ENCODE measurements at regions not wholly inside any gene's neighbourhood (a gene's known extent, or its start where the extent isn't known, plus 50 kb on each side); places are given as distances from the start of the nearest gene placed in this dataset.
"Not testable (repeated sequence)": the region's sequence is repeated elsewhere in the genome, so short reads cannot be mapped to it uniquely, and the experiment has no call there.

GRCh38 chr2:194327196-194327888, 1329.7 kb upstream of the SLC39A10 start:
- Histone ChIP-seq H3K9me3 (ENCODE audit: control insufficient read depth in 2 of 2, low read length in 2 of 2) (no peaks in the 10 kb centered on the region), H3K36me3 (ENCODE audit: control insufficient read depth in 2 of 2, insufficient read depth in 2 of 2, low read length in 2 of 2) (no peaks in the 10 kb centered on the region), H3K27me3 (ENCODE audit: control insufficient read depth in 1 of 2, insufficient read depth in 2 of 2, low read length in 2 of 2) (no peaks in the 10 kb centered on the region), H3K9ac (ENCODE audit: low read length in 2 of 2) (no peak overlapping the region), H3K27ac (ENCODE audit: low read length) (no peak overlapping the region), H3K4me3 (ENCODE audit: low read length in 2 of 2) (no peak overlapping the region), H3K4me1 (ENCODE audit: control insufficient read depth, insufficient read depth, low read length) (no peaks in the 10 kb centered on the region)

GRCh38 chr2:194323740-194324139, 1333.3 kb upstream of the SLC39A10 start:
- H3K27me3 ChIP-seq (ENCODE audit: control insufficient read depth in 1 of 2, insufficient read depth in 2 of 2, low read length in 2 of 2): no peaks in the 10 kb centered on the region
- H3K27ac ChIP-seq (ENCODE audit: low read length): no peak overlapping the region
- no peaks in the 10 kb centered on the region for H3K4me1 ChIP-seq (ENCODE audit: control insufficient read depth, insufficient read depth, low read length)
- no peak overlapping the region for H3K9ac ChIP-seq (ENCODE audit: low read length in 2 of 2)
- no peaks in the 10 kb centered on the region for H3K36me3 ChIP-seq (ENCODE audit: control insufficient read depth in 2 of 2, insufficient read depth in 2 of 2, low read length in 2 of 2)
- H3K9me3 ChIP-seq (ENCODE audit: control insufficient read depth in 2 of 2, low read length in 2 of 2): no peaks in the 10 kb centered on the region
- no peak overlapping the region for H3K4me3 ChIP-seq (ENCODE audit: low read length in 2 of 2)

GRCh38 chr2:194320520-194320919, 1336.5 kb upstream of the SLC39A10 start:
- H3K27ac ChIP-seq (ENCODE audit: low read length): no peak overlapping the region
- H3K9me3 ChIP-seq (ENCODE audit: control insufficient read depth in 2 of 2, low read length in 2 of 2): no peaks in the 10 kb centered on the region
- no peaks in the 10 kb centered on the region for H3K4me1 ChIP-seq (ENCODE audit: control insufficient read depth, insufficient read depth, low read length)
- H3K4me3 ChIP-seq (ENCODE audit: low read length in 2 of 2): no peak overlapping the region
- H3K36me3 ChIP-seq (ENCODE audit: control insufficient read depth in 2 of 2, insufficient read depth in 2 of 2, low read length in 2 of 2): no peaks in the 10 kb centered on the region
- no peak overlapping the region for H3K9ac ChIP-seq (ENCODE audit: low read length in 2 of 2)
- no peaks in the 10 kb centered on the region for H3K27me3 ChIP-seq (ENCODE audit: control insufficient read depth in 1 of 2, insufficient read depth in 2 of 2, low read length in 2 of 2)

GRCh38 chr2:194319222-194319992, 1337.6 kb upstream of the SLC39A10 start:
- Histone ChIP-seq H3K27me3 (ENCODE audit: control insufficient read depth in 1 of 2, insufficient read depth in 2 of 2, low read length in 2 of 2) (no peaks in the 10 kb centered on the region), H3K27ac (ENCODE audit: low read length) (no peak overlapping the region), H3K4me3 (ENCODE audit: low read length in 2 of 2) (no peak overlapping the region), H3K4me1 (ENCODE audit: control insufficient read depth, insufficient read depth, low read length) (no peaks in the 10 kb centered on the region), H3K36me3 (ENCODE audit: control insufficient read depth in 2 of 2, insufficient read depth in 2 of 2, low read length in 2 of 2) (no peaks in the 10 kb centered on the region), H3K9me3 (ENCODE audit: control insufficient read depth in 2 of 2, low read length in 2 of 2) (no peaks in the 10 kb centered on the region), H3K9ac (ENCODE audit: low read length in 2 of 2) (no peak overlapping the region)

GRCh38 chr2:194314042-194314441, 1343.0 kb upstream of the SLC39A10 start:
- no peak overlapping the region for H3K4me3 ChIP-seq (ENCODE audit: low read length in 2 of 2)
- no peaks in the 10 kb centered on the region for H3K9me3 ChIP-seq (ENCODE audit: control insufficient read depth in 2 of 2, low read length in 2 of 2)
- no peak overlapping the region for H3K27ac ChIP-seq (ENCODE audit: low read length)

GRCh38 chr2:194304191-194304590, 1352.8 kb upstream of the SLC39A10 start:
- Histone ChIP-seq H3K27me3 (ENCODE audit: control insufficient read depth in 1 of 2, insufficient read depth in 2 of 2, low read length in 2 of 2) (no peaks in the 10 kb centered on the region), H3K4me3 (ENCODE audit: low read length in 2 of 2) (no peak overlapping the region), H3K27ac (ENCODE audit: low read length) (no peak overlapping the region), H3K9me3 (ENCODE audit: control insufficient read depth in 2 of 2, low read length in 2 of 2) (no peaks in the 10 kb centered on the region), H3K36me3 (ENCODE audit: control insufficient read depth in 2 of 2, insufficient read depth in 2 of 2, low read length in 2 of 2) (no peaks in the 10 kb centered on the region), H3K9ac (ENCODE audit: low read length in 2 of 2) (no peak overlapping the region), H3K4me1 (ENCODE audit: control insufficient read depth, insufficient read depth, low read length) (no peaks in the 10 kb centered on the region)

More at GRCh38 chr2:194314042-194314441, 1343.0 kb upstream of the SLC39A10 start:
- no peak overlapping the region for H3K9ac ChIP-seq (ENCODE audit: low read length in 2 of 2)
- no peaks in the 10 kb centered on the region for H3K4me1 ChIP-seq (ENCODE audit: control insufficient read depth, insufficient read depth, low read length)
- no peaks in the 10 kb centered on the region for H3K27me3 ChIP-seq (ENCODE audit: control insufficient read depth in 1 of 2, insufficient read depth in 2 of 2, low read length in 2 of 2)
- no peaks in the 10 kb centered on the region for H3K36me3 ChIP-seq (ENCODE audit: control insufficient read depth in 2 of 2, insufficient read depth in 2 of 2, low read length in 2 of 2)

- Histone ChIP-seq H3K9ac (ENCODE audit: low read length in 2 of 2) (no peak overlapping the region), H3K9me3 (ENCODE audit: control insufficient read depth in 2 of 2, low read length in 2 of 2) (no peaks in the 10 kb centered on the region), H3K4me3 (ENCODE audit: low read length in 2 of 2) (no peak overlapping the region), H3K27me3 (ENCODE audit: control insufficient read depth in 1 of 2, insufficient read depth in 2 of 2, low read length in 2 of 2) (no peaks in the 10 kb centered on the region), H3K27ac (ENCODE audit: low read length) (no peak overlapping the region), H3K36me3 (ENCODE audit: control insufficient read depth in 2 of 2, insufficient read depth in 2 of 2, low read length in 2 of 2) (no peaks in the 10 kb centered on the region), H3K4me1 (ENCODE audit: control insufficient read depth, insufficient read depth, low read length) (no peaks in the 10 kb centered on the region)
These were observed 1355.1 kb upstream of the SLC39A10 start for GRCh38 chr2:194301946-194302345.

GRCh38 chr2:194294156-194294555, 1362.9 kb upstream of the SLC39A10 start:
- Histone ChIP-seq H3K4me1 (ENCODE audit: control insufficient read depth, insufficient read depth, low read length) (no peaks in the 10 kb centered on the region), H3K4me3 (ENCODE audit: low read length in 2 of 2) (no peak overlapping the region), H3K27me3 (ENCODE audit: control insufficient read depth in 1 of 2, insufficient read depth in 2 of 2, low read length in 2 of 2) (no peaks in the 10 kb centered on the region), H3K9ac (ENCODE audit: low read length in 2 of 2) (no peak overlapping the region), H3K27ac (ENCODE audit: low read length) (no peak overlapping the region), H3K36me3 (ENCODE audit: control insufficient read depth in 2 of 2, insufficient read depth in 2 of 2, low read length in 2 of 2) (no peaks in the 10 kb centered on the region), H3K9me3 (ENCODE audit: control insufficient read depth in 2 of 2, low read length in 2 of 2) (no peaks in the 10 kb centered on the region)

- H3K9ac ChIP-seq (ENCODE audit: low read length in 2 of 2): no peak overlapping the region
- no peaks in the 10 kb centered on the region for H3K27me3 ChIP-seq (ENCODE audit: control insufficient read depth in 1 of 2, insufficient read depth in 2 of 2, low read length in 2 of 2)
- H3K4me1 ChIP-seq (ENCODE audit: control insufficient read depth, insufficient read depth, low read length): no peaks in the 10 kb centered on the region
- no peak overlapping the region for H3K4me3 ChIP-seq (ENCODE audit: low read length in 2 of 2)
- no peaks in the 10 kb centered on the region for H3K36me3 ChIP-seq (ENCODE audit: control insufficient read depth in 2 of 2, insufficient read depth in 2 of 2, low read length in 2 of 2)
- no peak overlapping the region for H3K27ac ChIP-seq (ENCODE audit: low read length)
- H3K9me3 ChIP-seq (ENCODE audit: control insufficient read depth in 2 of 2, low read length in 2 of 2): no peaks in the 10 kb centered on the region
These were observed 1365.9 kb upstream of the SLC39A10 start for GRCh38 chr2:194291104-194291503.

GRCh38 chr2:194289712-194290346, 1367.2 kb upstream of the SLC39A10 start:
- H3K9me3 ChIP-seq (ENCODE audit: control insufficient read depth in 2 of 2, low read length in 2 of 2): no peaks in the 10 kb centered on the region
- H3K4me1 ChIP-seq (ENCODE audit: control insufficient read depth, insufficient read depth, low read length): no peaks in the 10 kb centered on the region
- H3K27me3 ChIP-seq (ENCODE audit: control insufficient read depth in 1 of 2, insufficient read depth in 2 of 2, low read length in 2 of 2): no peaks in the 10 kb centered on the region
- H3K4me3 ChIP-seq (ENCODE audit: low read length in 2 of 2): no peak overlapping the region
- H3K9ac ChIP-seq (ENCODE audit: low read length in 2 of 2): no peak overlapping the region
- no peaks in the 10 kb centered on the region for H3K36me3 ChIP-seq (ENCODE audit: control insufficient read depth in 2 of 2, insufficient read depth in 2 of 2, low read length in 2 of 2)
- no peak overlapping the region for H3K27ac ChIP-seq (ENCODE audit: low read length)

- H3K36me3 ChIP-seq (ENCODE audit: control insufficient read depth in 2 of 2, insufficient read depth in 2 of 2, low read length in 2 of 2); H3K27ac ChIP-seq (ENCODE audit: low read length); H3K4me3 ChIP-seq (ENCODE audit: low read length in 2 of 2); H3K27me3 ChIP-seq (ENCODE audit: control insufficient read depth in 1 of 2, insufficient read depth in 2 of 2, low read length in 2 of 2); H3K9ac ChIP-seq (ENCODE audit: low read length in 2 of 2); H3K9me3 ChIP-seq (ENCODE audit: control insufficient read depth in 2 of 2, low read length in 2 of 2); H3K4me1 ChIP-seq (ENCODE audit: control insufficient read depth, insufficient read depth, low read length): not testable (repeated sequence)
These were observed 1380.4 kb upstream of the SLC39A10 start for GRCh38 chr2:194276667-194277066.

All from stomach smooth muscle (tissue), 2 donors.